T-helper 1 cell treated with Interleukin-12 subunit alpha and Interleukin-12 subunit beta and Interleukin-4 antibody, amounts not matched to agents 30 ng/mL and 1 ng/mL, for 36 hours (primary cell): ENCODE measurements at regions not wholly inside any gene's neighbourhood (a gene's known extent, or its start where the extent isn't known, plus 50 kb on each side); places are given as distances from the start of the nearest gene placed in this dataset.
"Not testable (repeated sequence)": the region's sequence is repeated elsewhere in the genome, so short reads cannot be mapped to it uniquely, and the experiment has no call there.

Experiments used
- intact Hi-C: fragments of 100-400 bp; cut with micrococcal nuclease; formaldehyde crosslinking; loops from one replicate; pipeline ENCODE4 v1.15.1; 2024

GRCh38 chr5:32928761-32929160 is 217.6 kb downstream of the NPR3 start:
- intact Hi-C loops = no loop called here

GRCh38 chr5:32931438-32931837 is 220.3 kb downstream of the NPR3 start:
- intact Hi-C loops = not testable (repeated sequence)

- intact Hi-C loops = no loop called here
Measured at GRCh38 chr5:32932241-32932935, 221.3 kb downstream of the NPR3 start.

- intact Hi-C loops = no loop called here
Measured at GRCh38 chr5:32933692-32934091, 222.6 kb downstream of the NPR3 start.

GRCh38 chr5:32934529-32934928 is 223.4 kb downstream of the NPR3 start:
- intact Hi-C loops = no loop called here

- intact Hi-C loops = no loop called here
Measured at GRCh38 chr5:32935283-32935682, 224.2 kb downstream of the NPR3 start.

- intact Hi-C loops = no loop called here
Measured at GRCh38 chr5:32936329-32936728, 225.2 kb downstream of the NPR3 start.

GRCh38 chr5:32942225-32942989 is 231.3 kb downstream of the NPR3 start:
- intact Hi-C loops = no loop called here

- intact Hi-C loops = no loop called here
Measured at GRCh38 chr5:32949286-32949970, 238.3 kb downstream of the NPR3 start.

GRCh38 chr5:32951003-32951402 is 239.9 kb downstream of the NPR3 start:
- intact Hi-C loops = no loop called here

- intact Hi-C loops = no loop called here
Measured at GRCh38 chr5:32951878-32952277, 240.8 kb downstream of the NPR3 start.

- intact Hi-C loops = not testable (repeated sequence)
Measured at GRCh38 chr5:32952421-32952820, 241.3 kb downstream of the NPR3 start.

GRCh38 chr5:32953694-32954093 is 242.6 kb downstream of the NPR3 start:
- intact Hi-C loops = no loop called here

GRCh38 chr5:32955814-32956213 is 244.7 kb downstream of the NPR3 start:
- intact Hi-C loops = no loop called here

GRCh38 chr5:32960340-32961058 is 249.4 kb downstream of the NPR3 start:
- intact Hi-C loops = no loop called here

GRCh38 chr5:32961059-32961415 is 249.9 kb downstream of the NPR3 start:
- intact Hi-C loops = no loop called here

GRCh38 chr5:32964261-32964660 is 253.1 kb downstream of the NPR3 start:
- intact Hi-C loops = no loop called here

GRCh38 chr5:32973646-32974045 is 262.5 kb downstream of the NPR3 start:
- intact Hi-C loops = no loop called here

- intact Hi-C loops = no loop called here
Measured at GRCh38 chr5:32975656-32976375, 264.7 kb downstream of the NPR3 start.

GRCh38 chr5:32981061-32981460 is 269.9 kb downstream of the NPR3 start:
- intact Hi-C loops = no loop called here
